ENCODE measurements at regions not wholly inside any gene's neighbourhood (a gene's known extent, or its start where the extent isn't known, plus 50 kb on each side); places are given as distances from the start of the nearest gene placed in this dataset.
"Not testable (repeated sequence)": the region's sequence is repeated elsewhere in the genome, so short reads cannot be mapped to it uniquely, and the experiment has no call there.

GRCh38 chr3:178352326-178353005 lies 183.8 kb upstream of the KCNMB2 start:
- DNase-seq (ENCODE audit: low read depth) (no peak), FAIRE-seq (no peak)
- Histone ChIP-seq H3K27me3 (ENCODE audit: control insufficient read depth, insufficient read depth, low read length) (no peaks in the 10 kb centered on the region), H3K36me3 (ENCODE audit: control insufficient read depth, insufficient read depth, low read length) (no peaks in the 10 kb centered on the region), H3K4me3 (ENCODE audit: low read depth, low read length) (no peak overlapping the region)
- TF ChIP-seq CTCF (IDR thresholded peaks at IDR 0.05; ENCODE audit: insufficient read depth, low read length, severe bottlenecking) = no peak

- FAIRE-seq (no peak), DNase-seq (ENCODE audit: low read depth) (no peak)
- Histone ChIP-seq H3K4me3 (ENCODE audit: low read depth, low read length) (no peak overlapping the region), H3K36me3 (ENCODE audit: control insufficient read depth, insufficient read depth, low read length) (no peaks in the 10 kb centered on the region), H3K27me3 (ENCODE audit: control insufficient read depth, insufficient read depth, low read length) (no peaks in the 10 kb centered on the region)
- no peak for TF ChIP-seq CTCF (IDR thresholded peaks at IDR 0.05; ENCODE audit: insufficient read depth, low read length, severe bottlenecking)
These were observed 183.1 kb upstream of the KCNMB2 start for GRCh38 chr3:178353006-178353694.

GRCh38 chr3:178359728-178360127 lies 176.5 kb upstream of the KCNMB2 start:
- Histone ChIP-seq H3K4me3 (ENCODE audit: low read depth, low read length) (no peak overlapping the region), H3K36me3 (ENCODE audit: control insufficient read depth, insufficient read depth, low read length) (no peaks in the 10 kb centered on the region)
- FAIRE-seq = no peak

GRCh38 chr3:178363048-178363447 lies 173.2 kb upstream of the KCNMB2 start:
- not testable (repeated sequence) for H3K36me3 ChIP-seq (ENCODE audit: control insufficient read depth, insufficient read depth, low read length); H3K27me3 ChIP-seq (ENCODE audit: control insufficient read depth, insufficient read depth, low read length); DNase-seq (ENCODE audit: low read depth); FAIRE-seq; H3K4me3 ChIP-seq (ENCODE audit: low read depth, low read length)

More at GRCh38 chr3:178359728-178360127, 176.5 kb upstream of the KCNMB2 start:
- H3K27me3 ChIP-seq (ENCODE audit: control insufficient read depth, insufficient read depth, low read length) = no peaks in the 10 kb centered on the region
- no peak for TF ChIP-seq CTCF (IDR thresholded peaks at IDR 0.05; ENCODE audit: insufficient read depth, low read length, severe bottlenecking)
- no peak for DNase-seq (ENCODE audit: low read depth)

- H3K27me3 ChIP-seq (ENCODE audit: control insufficient read depth, insufficient read depth, low read length) = no peaks in the 10 kb centered on the region
- FAIRE-seq (no peak), DNase-seq (ENCODE audit: low read depth) (no peak)
- no peak for TF ChIP-seq CTCF (IDR thresholded peaks at IDR 0.05; ENCODE audit: insufficient read depth, low read length, severe bottlenecking)
- no peaks in the 10 kb centered on the region for H3K36me3 ChIP-seq (ENCODE audit: control insufficient read depth, insufficient read depth, low read length)
- no peak overlapping the region for H3K4me3 ChIP-seq (ENCODE audit: low read depth, low read length)
These were observed 168.2 kb upstream of the KCNMB2 start for GRCh38 chr3:178367817-178368617.

- Histone ChIP-seq H3K27me3 (ENCODE audit: control insufficient read depth, insufficient read depth, low read length) (no peaks in the 10 kb centered on the region), H3K4me3 (ENCODE audit: low read depth, low read length) (no peak overlapping the region), H3K36me3 (ENCODE audit: control insufficient read depth, insufficient read depth, low read length) (no peaks in the 10 kb centered on the region)
- TF ChIP-seq CTCF (IDR thresholded peaks at IDR 0.05; ENCODE audit: insufficient read depth, low read length, severe bottlenecking) = no peak
- no peak for DNase-seq (ENCODE audit: low read depth)
- FAIRE-seq = no peak
These were observed 167.2 kb upstream of the KCNMB2 start for GRCh38 chr3:178369006-178369405.
